HG02852 (cell line): ENCODE measurements at regions not wholly inside any gene's neighbourhood (a gene's known extent, or its start where the extent isn't known, plus 50 kb on each side); places are given as distances from the start of the nearest gene placed in this dataset.
"Not testable (repeated sequence)": the region's sequence is repeated elsewhere in the genome, so short reads cannot be mapped to it uniquely, and the experiment has no call there.

Experiments
- ATAC-seq: cut with Tn5 transposase; IDR thresholded peaks from one replicate; pipeline ENCODE4 v1.9.1; 2021; ENCODE audit warnings: mild to moderate bottlenecking, moderate library complexity; ENCODE audit not compliant: unreplicated experiment

DNA sequence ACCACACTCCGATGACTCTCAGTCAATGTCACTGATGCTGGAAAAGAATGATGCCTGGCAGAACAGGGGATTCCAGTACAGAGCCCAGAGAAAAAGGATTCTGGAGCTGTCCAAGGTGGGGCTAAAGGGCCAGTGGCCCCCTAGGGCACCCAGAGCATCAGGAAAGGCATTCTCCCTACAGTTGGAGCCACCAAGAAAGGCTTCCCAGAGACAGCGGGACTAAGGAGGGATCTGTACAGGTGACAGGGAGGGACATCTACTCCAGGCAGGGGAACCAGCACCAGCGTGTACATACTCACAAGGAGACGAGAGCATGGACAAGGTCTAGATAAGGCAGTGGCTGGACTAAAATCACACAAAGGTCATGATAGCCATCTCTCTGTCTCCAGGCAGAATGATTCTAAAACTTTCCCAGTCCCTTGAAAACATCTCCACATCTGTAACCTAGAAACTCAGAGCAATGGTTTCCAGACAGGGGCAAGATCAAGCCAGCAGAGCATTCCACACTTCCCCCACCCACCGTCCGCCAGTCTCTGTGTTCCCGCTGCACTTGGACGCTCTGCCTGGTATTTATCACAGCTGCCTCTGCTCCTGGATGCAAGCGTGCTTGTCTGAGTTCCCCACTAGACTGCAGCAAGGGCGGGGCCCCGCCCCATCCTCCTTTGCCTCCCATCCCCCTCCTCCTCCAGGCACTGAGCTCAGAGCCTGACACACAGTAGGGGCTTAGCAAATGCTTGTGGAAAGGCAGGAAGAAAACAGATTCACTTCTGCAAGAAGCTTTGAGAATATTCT, 111.6 kb upstream of the ZC3H12A start:
- ATAC-seq = no peak

DNA sequence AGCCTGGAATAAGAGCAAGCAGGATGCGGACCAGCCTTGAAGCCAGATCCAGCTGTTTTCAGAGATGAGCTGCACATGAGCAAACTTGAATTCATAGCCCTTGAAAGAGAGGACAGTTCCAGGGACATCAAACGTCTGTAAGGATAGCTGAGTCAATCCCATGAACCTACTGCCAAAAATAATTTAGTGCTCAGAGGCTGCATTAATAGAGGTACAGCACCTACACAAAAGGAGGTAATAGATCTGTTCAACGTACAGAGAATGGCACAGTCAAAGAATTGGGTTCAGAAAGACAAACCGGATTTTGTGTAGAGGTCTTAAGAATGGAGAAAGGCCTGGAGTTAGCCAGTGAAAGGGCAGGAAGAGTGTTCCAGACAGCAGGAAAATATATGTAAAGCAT, 110.8 kb upstream of the ZC3H12A start:
- ATAC-seq = no peak

DNA sequence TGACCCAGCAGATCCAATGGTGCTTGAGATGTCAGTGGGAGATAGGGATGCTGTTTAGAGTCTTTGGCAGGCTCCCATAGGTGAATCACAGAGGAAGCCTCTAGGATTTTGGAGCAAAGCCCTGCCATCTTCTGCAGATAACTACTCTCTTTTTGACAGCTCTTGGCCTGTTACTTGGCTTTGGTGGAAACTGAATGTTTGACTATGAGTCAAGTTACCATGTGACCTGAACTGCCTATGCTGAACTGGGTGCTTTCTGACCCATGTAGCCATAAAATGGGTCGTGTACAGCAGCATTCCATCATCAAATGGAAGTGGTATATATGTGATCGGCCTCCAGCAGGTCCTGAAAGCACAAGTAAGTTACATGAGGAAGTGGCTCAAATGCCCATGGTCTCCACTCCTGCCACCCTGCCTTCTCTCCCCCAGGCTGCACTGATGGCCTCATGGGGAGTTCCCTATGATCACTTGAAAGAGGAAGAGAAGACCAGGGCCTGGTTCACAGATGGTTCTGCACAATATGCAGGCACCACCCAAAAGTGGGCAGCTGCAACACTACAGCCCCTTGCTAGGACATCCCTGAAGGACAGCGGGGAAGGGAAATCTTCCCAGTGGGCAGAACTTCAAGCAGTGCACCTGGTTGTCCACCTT, 105.6 kb upstream of the ZC3H12A start:
- not testable (repeated sequence) for ATAC-seq

DNA sequence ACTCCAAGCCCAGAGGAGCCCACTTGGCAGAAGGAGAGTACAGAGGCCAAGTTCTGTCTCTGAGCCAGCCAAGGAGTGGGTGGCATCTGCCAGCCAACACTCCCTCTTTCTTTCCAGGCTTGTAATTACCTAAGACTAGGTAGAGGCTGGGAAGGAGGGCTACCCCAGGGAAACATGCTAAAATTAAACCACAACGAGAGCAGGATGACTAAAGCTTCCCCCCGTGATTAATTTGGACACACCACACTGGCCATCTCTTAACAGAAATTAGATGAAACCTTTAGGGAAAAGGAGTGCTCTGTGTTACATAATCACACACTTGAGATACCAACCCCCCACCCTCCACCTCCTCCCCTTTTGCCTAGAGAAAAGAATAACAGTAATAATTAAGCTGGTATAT, 102.1 kb upstream of the ZC3H12A start:
- ATAC-seq = no peak

DNA sequence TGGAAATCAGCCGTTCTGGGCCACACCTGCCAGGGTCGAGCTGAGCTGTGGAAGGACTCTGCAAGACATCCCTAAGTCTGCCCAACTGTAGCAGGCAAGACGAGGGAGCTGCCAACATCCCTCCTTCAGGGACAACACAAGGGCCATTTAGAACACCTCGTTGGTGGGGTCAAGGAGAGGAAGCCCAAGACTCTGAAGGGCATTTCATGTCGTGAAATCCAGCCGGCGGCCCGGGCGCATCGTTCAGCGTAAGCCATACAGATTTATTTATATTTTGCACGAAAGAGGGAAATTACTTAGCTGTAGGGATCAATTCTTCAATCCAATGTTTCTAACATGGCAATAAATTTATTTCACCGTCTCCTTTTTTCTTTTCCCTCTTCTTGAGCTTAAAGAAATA, 101.7 kb upstream of the ZC3H12A start:
- no peak for ATAC-seq

DNA sequence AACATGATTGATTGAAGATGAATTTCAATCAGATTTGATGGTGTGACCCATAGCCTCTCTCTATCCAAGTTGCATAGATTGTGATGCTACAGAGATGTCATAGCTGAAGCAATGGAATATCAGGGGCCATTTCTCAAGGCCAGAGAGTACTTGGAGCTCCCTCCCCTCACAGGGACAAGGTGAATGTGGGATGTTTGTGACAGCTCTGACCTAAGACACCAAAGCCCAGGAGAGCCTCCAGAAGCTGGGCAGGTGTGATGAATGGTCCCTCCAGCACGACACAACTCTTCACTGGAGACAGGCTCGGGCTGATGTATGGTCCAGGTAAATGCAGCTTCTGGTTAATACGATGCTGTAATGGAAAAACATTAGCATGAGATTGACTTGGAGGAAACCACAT, 101.0 kb upstream of the ZC3H12A start:
- no peak for ATAC-seq

- not testable (repeated sequence) for ATAC-seq
Measured at GRCh38 chr1:37380546-37380945, 93.8 kb upstream of the ZC3H12A start.

DNA sequence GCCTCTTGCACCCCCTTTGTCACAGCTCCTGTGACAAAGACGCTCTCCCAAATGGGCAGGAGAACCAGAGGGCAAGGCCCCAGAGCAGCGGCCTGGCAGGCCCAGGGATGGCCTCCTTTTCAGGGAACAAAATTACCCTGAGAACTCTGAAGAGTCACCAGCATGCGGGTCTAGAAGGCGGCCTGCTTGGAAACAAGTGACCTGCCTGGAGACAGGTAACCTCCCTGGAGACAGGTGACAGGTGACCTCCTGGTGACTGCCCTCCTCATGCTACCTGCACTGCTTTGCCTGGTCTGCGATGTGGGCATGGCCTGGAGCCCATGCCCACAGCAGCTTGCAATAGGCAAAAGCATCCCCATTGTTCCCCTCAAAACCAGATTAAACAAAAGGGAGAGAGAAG, 86.5 kb upstream of the ZC3H12A start:
- no peak for ATAC-seq

- no peak for ATAC-seq
Measured at GRCh38 chr1:37389327-37389726, 85.1 kb upstream of the ZC3H12A start.

DNA sequence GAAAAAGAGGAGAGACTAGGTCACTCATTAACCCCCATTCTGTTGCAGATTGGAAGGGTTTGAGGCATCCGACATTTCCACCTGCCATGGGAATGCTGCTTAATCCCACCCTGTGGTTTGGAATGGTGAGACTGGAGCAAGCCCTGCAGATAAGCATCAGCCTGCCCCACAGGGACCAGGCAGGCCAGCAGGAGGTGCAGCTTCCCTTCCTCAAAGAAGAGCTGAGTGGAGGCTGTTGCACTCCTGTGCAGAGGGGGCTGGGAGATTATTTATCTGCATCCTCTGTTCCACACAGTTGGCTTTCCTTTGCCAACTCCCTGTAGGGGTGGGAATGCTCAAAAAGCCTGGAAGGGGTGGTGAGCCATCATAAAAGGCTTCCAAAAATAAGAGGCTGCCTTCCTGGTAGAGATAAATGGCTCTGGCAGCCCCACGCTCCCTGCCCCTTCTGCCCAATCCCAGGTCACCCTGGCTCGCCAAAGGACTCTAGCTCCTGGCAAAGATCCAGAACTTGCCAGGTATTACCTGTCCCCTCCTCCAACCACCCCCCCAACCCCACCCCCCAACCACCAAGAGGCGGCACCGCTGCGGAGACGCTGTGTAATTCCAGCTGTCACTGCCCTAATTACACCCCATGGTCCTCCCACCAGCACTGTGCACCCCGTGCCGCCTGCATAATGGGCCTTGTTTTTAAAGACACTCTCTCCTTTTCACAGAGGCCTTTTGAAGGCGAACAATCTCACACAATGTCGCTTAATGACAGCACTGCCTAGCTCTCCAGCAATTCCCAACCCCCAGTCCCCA, 83.0 kb upstream of the ZC3H12A start:
- ATAC-seq = no peak

DNA sequence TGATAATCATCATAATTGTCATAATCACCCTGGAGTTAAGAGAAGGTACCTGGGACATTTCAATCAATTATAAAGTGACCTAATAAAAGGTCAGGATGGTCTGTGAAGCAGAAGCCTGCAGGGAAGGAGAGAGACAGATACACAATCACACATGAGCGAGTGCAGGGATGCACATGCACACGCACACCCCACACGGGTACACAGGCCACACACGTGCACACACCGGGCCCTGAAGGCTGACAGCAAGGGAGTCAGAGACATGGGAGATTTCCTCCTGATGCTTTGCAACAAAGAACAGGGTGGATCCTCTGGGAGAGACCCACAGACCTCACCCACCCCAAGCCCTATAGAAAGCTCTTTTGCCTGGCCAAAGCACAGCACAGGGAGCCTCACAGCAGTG, 82.3 kb upstream of the ZC3H12A start:
- ATAC-seq = no peak

GRCh38 chr1:37393173-37394120, 80.9 kb upstream of the ZC3H12A start:
- no peak for ATAC-seq

- no peak for ATAC-seq
Measured at GRCh38 chr1:37394574-37395464, 79.6 kb upstream of the ZC3H12A start.

GRCh38 chr1:37398096-37398495, 76.3 kb upstream of the ZC3H12A start:
- ATAC-seq = no peak

DNA sequence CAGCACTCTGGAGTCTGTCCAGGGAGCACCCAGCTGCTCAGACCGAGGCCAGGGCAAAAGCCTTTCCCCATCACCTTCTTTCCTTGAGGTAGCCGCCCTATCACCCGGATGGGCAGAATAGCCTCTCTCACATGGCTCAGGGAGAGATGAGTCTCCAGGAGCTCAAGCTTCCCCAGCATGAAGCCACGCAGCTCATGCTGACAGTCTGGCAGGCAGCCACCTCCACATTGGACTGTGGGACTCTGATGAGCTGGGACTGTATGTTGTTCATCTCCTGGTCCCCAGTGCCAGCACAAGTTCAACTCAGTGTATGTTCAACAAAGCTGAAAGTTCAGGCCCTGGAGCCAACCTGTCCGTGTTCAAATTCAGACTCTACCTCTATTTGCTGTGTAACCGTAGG, 75.2 kb upstream of the ZC3H12A start:
- no peak for ATAC-seq

DNA sequence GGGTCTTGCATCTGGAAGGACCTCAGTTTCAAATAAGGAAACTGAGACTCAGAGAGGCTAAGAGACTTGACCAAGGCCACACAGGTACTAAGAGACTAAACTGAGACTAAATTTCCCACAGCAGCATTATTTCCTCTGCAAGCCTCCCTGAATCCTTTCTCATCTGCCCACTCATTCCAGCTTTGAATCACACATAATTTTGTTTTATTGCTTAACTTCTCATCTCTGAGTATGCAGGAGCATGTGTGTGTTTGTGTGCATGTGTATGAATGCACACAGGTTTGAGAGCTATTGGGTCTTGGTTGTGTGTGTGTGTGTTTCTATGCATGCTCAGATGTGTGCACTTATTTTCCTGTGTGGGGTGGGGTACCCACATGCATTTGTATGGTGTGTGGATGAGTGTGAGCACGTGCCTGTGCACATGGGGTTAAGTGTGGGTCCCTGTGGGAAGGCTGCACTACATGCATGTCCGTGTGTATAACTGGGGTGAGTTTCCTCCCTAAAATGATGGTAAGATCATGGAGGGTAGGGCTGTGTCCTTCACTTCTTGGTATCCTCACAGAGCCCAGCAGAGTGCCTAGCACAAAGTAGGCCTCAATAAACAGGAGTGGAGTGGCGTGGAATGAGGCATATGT, 74.4 kb upstream of the ZC3H12A start:
- ATAC-seq = no peak

- no peak for ATAC-seq
Measured at GRCh38 chr1:37400466-37401225, 73.7 kb upstream of the ZC3H12A start.

DNA sequence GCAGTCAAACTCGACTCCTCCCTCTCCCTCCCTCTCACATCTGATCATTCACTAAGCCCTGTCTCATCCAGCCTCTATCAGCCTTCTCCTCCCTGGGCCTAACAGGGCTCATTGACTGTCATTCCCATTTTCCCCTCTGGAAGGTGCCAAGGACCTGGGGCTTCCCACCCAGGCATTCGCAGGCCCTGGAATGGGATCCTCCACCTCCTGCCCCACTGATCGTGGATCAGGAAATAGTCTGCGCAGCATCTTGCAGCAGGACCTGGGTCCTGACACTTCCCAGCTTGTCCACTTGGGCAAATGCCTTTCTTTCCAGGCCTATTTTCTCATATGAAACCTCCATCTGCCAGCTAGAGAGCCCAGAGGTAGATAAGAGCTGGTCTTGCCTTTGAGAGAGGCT, 71.2 kb upstream of the ZC3H12A start:
- ATAC-seq = no peak
